HG02798 (cell line): ENCODE measurements at regions not wholly inside any gene's neighbourhood (a gene's known extent, or its start where the extent isn't known, plus 50 kb on each side); places are given as distances from the start of the nearest gene placed in this dataset.
A peak's percentile ranks its signal among the peaks of the same experiment; 100 is the strongest.

Experiments
- ATAC-seq: cut with Tn5 transposase; IDR thresholded peaks from one replicate; pipeline ENCODE4 v1.9.1; 2021; ENCODE audit warnings: mild to moderate bottlenecking; ENCODE audit not compliant: unreplicated experiment, poor library complexity

DNA sequence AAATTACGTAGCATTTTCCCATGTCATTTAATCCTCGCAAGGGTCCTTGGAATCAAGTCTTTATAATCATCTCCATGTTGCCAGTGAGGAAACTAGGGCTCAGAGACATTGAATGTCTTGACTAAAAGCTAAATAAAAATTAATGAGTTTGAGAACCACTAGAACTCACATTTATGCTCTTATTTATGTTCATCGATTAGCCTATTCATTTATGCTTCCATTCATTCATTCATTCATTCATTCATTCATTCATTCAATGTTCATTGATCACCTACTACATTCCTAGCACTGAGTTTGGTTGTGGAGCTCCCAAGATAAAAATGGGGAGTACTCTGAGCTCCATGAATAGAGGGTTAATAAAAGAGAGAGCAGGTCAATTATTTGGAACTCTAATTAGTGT is 59.7 kb downstream of the KCNA1 start:
- no peak for ATAC-seq

GRCh38 chr12:4974217-4974616 is 64.5 kb downstream of the KCNA1 start:
- no peak for ATAC-seq

DNA sequence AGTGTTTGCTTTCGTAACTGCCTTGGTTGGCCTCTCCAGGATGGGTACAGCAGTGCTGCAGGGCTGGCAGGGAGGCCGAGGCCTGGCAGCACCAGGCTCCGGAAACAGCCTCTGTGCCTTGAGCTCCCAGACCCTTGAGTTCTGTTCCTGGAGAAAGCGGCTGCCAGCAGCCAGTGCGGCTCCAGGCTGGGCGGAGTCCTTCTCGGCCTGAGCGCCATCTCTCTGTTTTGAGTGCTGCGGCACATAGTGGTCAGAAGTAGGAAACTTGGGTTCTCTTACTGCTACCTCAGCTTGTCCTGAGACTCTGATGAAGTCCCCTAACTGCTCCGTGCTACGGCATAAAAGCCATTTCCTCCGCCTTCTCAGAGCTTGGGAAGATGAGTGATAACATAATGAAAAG is 65.9 kb downstream of the KCNA1 start:
- ATAC-seq, result no peak

DNA sequence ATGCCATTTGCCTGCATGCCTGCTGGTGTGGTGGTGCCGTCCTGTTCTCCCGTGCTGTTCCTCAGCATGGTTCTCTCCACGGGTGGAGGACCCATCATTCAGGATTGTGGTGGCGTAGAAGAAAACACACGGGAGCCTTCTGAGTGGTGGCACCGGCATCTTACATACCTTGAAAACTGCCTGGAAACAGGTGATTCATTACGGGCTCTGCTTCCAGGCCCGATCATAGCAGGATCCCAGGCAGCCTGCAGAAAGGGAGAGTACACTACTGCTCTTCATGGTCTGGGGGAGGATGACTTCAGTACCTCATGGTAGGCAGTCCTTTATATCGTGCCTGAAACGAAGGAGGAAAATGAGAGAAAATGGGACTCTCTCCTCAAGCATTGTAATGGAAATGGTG is 66.6 kb upstream of the KCNA5 start:
- no peak for ATAC-seq

- no peak for ATAC-seq
These were observed 64.9 kb upstream of the KCNA5 start for GRCh38 chr12:4978737-4979136.

DNA sequence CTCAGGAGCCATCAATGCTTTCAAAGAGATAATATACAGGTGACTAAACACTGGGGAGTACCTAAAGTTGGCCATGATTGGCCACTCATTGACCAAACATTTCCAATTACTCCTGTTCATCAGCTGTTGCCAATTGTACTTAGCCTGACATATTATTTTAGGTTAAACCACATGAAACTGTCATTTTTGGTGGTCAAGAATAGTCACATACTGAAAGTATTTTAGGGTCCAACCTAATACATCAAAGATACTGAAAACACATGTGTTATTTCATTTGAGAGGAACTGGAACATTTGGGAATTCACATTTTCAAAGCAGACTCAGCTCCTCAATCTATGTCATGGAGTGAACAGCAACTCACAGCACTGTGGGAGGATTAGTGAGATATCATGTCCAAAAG is 63.9 kb upstream of the KCNA5 start:
- no peak for ATAC-seq

DNA sequence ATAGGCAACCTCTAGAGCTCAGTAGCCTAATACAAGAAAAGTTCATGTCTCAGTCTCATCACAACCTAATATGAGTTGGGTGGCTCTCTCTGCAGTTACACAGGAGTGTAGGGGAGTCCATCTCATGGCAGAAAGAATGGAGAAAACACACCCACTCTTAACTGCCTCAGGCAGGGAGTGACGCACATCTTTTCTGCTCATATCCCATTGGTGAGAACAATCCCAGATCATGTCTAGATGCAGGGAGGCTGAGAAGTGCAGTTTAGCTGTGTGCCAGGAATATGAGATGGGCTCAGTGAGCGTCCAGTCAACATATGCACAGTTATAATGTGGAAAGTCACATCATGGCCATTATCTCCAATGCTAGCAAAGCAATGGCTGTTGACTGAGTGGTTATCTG is 59.3 kb upstream of the KCNA5 start:
- ATAC-seq, result no peak

GRCh38 chr12:4984971-4985370 is 58.7 kb upstream of the KCNA5 start:
- ATAC-seq, result no peak

DNA sequence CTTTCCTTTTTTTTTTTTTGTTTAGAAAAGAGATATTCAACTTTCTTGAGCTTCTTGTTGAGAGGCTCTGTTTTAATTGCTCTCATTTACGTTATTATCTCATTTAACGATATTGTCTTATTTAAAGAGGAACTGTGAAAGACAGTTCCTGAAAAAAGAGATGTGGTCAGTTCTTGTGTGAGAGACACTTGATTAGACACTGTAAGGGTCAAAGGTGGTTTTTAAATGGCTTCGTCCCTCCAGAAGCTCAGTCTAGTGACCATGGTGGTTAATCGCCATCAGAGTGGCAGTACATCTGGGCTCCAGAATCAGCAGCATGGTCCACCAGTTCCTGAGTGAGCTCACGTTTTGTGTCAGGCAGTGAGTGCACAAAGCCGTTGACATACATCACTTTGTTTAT is 57.9 kb upstream of the KCNA5 start:
- peak; percentile 40 for ATAC-seq

- ATAC-seq, result no peak
These were observed 56.3 kb upstream of the KCNA5 start for GRCh38 chr12:4987076-4988046.

- no peak for ATAC-seq
These were observed 52.3 kb upstream of the KCNA5 start for GRCh38 chr12:4991373-4991772.

DNA sequence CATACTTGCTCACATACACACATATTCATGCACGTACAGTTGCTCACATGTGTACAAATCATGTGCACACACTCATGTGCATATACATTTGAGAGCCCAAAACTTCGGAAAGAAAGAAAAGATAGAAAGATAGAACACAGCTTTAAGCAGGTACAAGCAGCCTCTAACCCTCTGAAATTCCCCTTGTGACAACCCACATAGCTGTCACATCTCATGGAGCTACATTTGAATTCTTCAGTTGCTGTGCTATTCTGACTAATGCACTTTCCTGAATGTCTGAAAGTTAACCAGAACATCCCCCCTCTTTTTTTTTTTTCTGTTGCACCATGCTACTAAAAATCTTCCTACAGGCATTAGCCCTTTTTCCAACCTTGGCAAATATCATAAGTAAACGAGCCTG is 51.9 kb upstream of the KCNA5 start:
- ATAC-seq, result no peak

GRCh38 chr12:4992871-4993270 is 50.8 kb upstream of the KCNA5 start:
- no peak for ATAC-seq
